GM18519 (cell line): ENCODE measurements at regions not wholly inside any gene's neighbourhood (a gene's known extent, or its start where the extent isn't known, plus 50 kb on each side); places are given as distances from the start of the nearest gene placed in this dataset.
"Not testable (repeated sequence)": the region's sequence is repeated elsewhere in the genome, so short reads cannot be mapped to it uniquely, and the experiment has no call there.

ENCODE experiments used
- ATAC-seq: cut with Tn5 transposase; IDR thresholded peaks from one replicate; pipeline ENCODE4 v1.9.1; 2021; ENCODE audit warnings: mild to moderate bottlenecking, moderate library complexity; ENCODE audit not compliant: unreplicated experiment, low FRiP score

DNA sequence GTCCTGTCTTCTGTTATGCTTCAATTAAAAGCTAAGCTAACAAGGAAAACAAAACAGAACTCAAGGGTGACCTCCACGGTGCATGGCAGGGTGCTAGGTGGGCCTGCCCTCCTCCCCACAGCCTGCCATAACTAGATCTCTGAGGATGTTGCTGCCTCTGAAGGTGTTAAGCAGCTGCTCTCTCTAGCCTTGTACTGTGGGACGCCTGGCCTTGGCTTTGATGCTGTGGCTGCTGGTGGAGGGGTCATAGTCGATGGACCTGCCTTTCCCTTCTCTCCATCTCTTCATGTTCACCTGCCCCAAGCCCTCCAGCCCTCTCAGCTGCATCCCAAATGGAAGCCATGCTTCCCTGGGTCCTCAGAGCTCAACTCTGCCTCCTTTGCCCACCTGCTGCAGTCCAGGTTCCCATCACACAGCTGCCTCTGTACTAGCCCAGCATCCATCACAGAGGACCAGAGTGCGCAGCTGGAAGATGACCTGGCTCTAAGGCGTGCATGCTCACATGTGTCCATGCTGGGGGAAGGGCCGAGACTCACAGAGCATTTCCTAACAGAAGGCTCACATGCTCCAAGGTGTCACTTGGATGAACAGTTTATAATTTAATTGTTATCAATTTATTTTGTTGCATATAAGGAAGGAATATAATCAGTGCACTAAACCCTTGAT, 180.3 kb upstream of the E2F8 start:
- ATAC-seq = no peak

DNA sequence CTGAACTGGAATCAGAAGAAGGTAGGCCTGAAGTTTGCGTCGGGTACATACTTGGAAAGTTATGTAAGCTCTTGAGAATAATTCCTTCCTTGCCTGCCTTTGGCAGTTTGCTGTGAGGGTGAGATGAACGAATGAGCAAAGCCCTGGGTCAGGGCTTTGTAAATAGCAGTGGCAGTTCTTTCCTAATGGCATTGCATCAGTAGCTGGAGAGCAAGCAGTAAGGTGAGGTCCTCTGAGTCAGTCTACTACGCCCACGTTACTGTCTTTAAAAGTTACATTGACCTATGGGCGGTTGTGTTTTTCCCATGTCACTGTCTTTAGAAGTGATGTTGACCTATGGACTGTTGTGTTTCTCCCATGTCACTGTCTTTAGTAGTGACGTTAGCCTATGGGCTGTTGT, 179.1 kb upstream of the E2F8 start:
- no peak for ATAC-seq

DNA sequence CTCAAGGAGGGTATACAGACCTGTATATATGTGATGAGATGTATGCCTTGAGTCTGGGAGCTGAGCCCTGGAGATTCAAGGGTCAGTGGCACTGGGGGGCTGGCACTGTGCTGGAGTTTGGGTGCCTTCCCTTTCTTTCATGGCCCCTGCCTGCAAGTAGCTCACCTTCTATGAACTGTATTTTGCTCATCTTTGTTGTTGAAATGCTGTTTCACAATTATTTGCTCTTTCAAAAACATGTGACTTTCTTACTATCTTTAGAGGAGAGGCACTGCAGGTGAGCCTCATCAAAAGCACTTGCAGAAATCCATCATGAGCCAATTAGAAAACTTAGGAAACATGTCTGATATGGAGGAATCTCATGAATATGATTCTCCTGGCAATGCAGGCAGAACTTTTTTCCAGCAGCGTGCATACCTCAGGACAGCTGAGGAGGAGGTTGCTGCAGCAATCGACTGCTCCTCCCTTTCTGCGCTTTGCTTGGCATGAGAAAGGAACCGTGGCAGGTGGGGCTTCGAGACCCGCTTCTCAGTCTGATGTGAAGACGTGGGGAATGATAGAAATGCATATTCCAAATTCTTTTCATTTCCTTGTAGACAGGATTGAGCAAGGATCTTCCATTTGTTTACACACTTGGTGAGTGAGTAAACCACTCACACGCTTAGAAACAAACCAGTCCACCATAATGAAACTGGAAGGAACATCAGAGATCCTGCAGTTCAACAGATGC, 178.4 kb upstream of the E2F8 start:
- ATAC-seq = no peak

DNA sequence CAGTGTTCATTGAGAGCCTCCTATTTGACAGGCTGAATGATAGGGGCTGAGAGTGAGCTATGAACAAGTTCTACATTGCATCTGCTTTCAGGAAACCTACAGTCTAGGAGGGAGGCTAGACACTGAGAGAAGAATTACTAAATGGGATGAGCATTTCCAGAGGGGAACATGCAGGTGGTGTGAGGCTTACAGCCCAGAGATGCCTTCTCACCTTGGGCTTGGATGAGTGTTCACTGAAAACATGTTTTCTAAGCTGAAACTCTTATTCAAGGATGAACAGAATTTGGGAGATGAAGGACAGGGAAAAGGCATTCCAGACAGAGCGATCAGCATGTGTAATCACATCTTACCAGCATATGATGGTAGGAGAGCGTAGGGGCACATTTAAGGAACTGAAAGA, 177.5 kb upstream of the E2F8 start:
- ATAC-seq = no peak

DNA sequence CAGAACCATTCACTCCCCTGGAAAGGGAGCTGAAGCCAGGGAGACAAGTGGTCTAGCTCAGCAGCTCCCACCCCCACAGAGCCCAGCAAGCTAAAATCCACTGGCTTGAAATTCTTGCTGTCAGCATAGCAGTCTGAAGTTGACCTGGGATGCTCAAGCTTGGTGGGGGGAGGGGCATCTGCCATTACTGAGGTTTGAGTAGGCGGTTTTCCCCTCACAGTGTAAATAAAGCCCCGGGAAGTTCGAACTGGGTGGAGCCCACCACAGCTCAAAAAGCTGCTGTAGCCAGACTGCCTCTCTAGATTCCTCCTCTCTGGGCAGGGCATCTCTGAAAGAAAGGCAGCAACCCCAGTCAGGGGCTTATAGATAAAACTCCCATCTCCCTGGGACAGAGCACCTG, 171.3 kb upstream of the E2F8 start:
- not testable (repeated sequence) for ATAC-seq

DNA sequence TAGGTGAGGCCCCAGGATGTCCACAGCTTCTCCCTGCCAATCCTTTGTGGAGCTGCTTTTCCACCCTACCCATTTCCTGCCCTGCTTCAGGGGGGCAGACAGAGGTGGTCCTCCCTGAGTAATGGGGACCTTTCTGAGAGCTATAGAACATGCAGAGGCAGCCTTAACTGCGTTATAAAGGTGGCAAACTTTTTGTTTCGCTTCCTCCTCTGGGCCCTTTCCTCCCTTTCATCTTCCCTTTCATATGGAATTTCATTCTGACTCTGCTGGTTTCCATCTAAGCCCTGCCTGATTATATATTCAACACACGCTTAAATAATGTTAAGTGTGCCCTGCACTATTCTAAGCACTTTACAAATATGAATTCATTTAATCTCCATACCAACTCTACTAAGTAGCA, 169.3 kb upstream of the E2F8 start:
- ATAC-seq = peak; percentile 49

DNA sequence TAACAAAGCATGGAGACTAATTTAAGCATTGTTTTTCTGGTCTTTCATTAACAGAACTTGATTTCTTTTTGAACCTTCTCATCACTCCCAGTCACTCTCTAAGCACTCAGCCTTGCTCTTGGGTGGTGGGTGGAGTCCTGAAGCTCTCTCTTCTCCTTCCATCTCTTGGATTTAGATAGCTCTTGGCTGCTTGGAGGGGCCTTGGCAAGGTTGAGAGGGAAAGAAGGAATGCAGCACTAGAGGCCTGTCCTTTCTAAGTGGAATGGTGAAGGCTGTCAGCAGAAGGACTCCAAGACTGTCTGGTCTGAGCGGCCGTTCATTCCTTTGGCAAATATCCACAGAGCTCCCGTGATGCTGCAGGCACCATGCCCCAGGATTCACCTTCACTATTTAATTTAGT, 168.6 kb upstream of the E2F8 start:
- ATAC-seq = no peak

DNA sequence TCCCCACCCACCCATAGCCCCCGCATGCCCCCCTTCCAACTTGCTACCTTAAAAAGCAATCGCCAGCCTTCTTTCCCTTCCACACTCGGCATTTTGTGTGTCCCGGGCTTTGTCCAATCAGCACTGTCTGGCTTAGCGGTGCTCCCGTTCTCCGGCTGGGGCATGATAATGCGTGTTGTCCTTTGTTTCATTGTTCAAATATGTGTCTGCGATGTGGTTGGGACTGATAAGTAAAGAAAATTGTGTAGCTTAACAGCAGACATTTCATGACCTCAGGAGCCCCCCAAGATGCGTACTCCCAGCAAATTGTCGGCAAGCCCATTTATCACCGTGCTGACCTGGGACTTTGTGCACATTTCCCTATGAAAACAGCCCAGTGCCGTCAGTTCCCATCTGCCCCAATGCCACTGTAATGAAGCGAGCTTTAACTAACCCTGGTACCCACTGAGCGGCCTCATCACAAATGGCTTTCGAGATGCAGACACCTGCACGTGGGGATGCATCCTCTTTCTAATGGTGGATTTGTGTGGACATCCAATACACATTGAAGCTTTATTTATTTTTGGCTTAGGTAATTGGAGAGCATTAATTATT, 167.0 kb upstream of the E2F8 start:
- no peak for ATAC-seq

DNA sequence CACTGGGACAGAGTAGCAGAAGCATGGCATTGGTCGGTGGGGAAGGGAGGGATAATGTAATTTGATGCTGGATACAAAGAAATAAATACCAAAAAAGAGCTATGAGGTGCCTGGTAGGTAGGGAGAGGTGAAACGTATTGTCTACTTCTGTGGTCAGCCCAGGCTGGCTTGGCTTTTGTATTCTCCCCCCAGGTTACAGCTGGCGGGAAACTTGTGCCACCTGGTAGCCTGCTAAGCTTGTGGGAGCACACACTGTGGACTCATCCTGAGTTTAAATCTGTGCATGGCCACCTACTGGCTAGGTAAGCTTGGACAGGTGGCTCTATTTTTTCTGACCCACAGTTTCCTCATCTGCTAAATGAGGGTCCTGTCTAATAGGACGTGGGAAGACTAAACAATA, 165.2 kb upstream of the E2F8 start:
- no peak for ATAC-seq

DNA sequence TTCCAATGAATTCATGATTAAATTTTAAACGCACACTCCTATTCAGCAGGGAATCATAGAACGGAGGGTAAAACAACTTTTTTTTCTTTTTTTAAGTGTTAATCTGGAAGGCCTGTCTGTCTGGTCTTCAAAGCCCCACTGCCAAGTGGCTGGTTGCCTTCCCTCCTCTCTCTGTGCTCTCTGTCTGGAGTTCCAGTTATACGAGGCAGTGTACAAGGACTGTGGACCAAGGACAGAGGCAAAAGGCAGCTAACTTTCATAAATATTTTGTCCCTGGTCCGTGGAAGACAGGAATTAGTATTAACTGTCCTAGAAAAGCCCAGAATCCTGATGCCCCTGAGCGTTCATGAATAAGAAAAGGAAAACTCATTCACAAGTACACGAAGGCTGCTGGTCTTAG, 164.0 kb upstream of the E2F8 start:
- no peak for ATAC-seq

DNA sequence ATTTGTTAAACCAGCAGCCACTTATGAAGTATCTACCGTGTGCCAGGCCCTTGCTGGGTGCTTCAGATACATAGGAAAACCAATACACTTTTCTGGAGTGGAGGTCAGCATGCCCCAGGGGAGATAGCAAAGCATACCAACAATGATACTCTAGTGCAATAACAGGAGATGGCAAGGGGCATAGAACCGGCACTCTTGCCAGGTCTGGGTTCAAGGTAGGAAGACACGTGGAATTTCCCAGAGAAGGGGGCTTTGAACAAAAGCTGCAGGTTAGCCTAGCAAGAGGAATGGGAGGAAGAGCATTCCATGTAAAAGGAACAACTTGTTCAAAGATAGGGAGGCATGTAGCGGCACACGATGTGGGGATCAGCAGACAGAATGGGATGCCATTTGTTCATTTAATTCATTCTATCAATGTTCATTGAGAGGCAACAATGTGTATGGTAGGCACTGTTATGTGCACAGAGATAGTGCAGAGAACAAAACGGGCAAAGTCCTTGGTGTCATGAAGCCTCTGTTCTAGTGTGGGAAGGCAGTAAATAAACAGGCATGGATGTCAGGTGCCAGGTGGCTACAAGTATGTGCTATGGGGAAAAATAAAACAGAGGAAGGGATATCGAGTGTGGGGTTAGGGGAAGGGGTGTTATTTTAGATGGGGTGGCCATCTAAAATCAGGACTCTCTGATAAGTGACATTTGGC, 162.6 kb upstream of the E2F8 start:
- ATAC-seq = no peak

DNA sequence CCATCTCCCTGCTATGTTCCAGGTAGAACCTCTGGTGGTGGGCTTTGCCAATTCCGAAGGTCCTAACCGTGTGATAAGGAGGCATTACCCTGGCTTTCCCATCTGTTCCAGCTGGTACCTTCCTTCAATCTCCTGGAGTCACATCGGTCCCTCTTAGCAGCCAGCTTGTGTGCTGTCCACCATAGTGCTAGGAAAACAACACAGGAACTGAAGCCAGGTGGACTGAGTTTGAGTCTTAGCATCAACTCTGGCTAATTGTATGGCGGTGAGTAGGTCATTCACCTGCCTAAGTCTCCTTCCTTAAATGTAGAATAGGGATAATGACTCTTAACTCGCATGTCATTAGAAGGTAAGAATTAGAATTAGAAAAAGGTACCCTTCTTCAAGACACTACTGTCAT, 159.6 kb upstream of the E2F8 start:
- no peak for ATAC-seq

DNA sequence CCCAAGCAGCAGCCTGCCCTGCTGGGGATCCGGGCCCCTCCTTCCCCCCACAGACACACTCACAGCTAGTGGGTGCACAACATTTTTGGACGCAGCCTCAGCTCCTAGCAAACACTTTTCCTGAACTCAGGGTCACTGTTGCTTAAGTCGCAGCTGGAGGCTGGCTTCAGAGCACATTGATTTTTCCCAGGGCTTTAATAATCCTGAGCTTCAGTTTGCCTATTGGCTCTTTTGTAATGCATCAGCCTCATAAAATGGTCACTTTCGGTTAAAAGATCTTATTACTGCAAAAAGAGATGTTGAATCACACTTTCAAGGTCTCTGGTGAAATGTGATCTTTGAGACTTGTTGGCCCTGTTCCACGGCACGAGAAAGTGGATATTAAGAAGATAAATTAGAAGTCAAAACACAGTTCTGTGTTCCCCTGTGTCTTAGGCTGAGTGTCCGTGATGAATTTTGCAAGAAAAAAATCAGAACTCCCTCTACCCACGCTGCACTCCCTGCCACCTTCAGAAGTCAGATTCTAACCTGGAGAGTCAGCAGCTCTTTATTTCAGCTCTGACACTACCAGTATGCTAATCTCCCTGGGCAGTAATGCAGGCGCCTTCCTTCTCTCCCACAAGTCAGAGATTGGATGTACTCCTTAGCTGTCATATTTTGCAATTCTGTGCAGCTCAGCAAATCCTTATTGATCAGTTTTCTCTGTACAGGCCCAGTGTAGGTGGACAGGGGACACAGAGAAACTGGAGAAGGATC, 158.2 kb upstream of the E2F8 start:
- no peak for ATAC-seq

DNA sequence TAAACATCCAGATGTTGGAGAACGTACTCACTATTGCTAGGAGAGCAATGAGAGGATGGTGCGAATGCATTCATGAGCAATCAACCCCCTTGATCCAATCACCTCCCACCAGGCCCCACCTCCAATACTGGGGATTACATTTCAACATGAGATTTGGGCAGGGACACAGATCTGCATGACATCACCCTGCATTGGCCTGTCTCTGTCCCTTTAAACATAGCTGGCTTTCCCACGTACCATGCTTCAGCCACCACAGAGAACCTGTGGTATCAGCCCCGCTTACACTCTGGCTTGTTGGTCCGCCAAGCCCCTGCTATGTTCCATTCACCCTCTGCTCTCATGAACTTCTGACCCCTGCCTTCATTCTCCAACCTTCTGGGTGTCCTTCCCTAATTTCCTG, 157.5 kb upstream of the E2F8 start:
- no peak for ATAC-seq

DNA sequence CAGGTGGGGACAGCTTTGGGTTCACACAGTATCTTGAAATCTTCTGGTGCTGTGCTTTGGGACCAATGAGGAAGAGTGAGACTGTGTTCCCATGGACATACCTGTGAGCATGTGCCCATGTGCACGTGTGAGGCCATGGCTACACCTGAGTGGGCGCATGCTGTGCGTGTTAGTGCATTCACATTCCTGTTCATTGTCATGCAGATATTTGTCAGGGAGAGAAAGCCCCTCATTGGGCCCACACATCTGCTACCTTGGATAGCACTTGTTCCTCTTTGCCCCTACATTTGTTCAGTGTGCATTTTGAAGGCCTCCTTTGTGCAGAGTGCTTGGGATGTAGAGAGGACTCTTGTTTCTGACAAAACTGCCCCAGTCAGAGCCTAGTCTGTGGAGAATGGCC, 154.3 kb upstream of the E2F8 start:
- no peak for ATAC-seq

DNA sequence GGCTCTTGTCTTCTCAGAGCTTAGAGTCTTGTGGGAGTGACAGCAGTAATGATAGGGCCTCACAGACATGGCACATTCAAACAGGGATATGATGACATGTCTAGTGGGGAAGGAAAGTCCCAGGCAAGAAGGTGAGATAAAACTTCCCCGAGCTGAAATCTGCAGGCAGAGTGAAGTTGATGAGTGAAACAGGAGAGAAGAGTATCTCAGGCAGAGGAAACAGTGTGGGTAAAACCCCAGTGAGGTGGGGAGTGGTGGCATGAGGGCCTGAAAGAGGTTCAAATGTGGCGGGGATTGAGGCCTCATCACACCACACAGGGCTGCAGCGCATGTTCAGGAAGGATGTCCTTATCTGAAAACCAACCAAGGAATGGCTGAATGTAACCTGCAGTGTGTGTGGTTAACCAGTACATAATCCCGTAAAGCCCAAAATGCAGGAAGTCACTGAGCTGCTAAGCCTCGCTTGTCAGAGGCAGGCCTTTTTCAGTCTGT, 153.8 kb upstream of the E2F8 start:
- ATAC-seq = no peak

DNA sequence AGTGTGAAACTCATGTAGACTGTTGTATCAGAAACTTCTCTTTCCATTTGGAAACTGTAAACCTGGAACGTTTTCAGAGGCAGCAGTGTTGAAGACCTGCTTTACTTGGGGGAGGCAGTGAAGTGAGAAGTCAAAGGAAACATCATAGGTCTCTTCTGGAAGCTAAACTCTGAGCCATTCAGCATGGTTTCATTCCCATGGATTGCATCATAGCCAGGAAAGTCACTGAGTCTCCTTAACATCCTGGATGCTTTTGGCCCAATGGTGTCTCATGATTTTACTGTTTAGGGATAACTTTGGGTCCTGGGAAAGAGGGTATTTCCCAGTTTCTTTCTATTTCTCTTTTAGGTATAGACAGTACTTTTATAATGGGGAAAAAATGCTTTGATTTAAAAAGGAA, 153.2 kb upstream of the E2F8 start:
- no peak for ATAC-seq

DNA sequence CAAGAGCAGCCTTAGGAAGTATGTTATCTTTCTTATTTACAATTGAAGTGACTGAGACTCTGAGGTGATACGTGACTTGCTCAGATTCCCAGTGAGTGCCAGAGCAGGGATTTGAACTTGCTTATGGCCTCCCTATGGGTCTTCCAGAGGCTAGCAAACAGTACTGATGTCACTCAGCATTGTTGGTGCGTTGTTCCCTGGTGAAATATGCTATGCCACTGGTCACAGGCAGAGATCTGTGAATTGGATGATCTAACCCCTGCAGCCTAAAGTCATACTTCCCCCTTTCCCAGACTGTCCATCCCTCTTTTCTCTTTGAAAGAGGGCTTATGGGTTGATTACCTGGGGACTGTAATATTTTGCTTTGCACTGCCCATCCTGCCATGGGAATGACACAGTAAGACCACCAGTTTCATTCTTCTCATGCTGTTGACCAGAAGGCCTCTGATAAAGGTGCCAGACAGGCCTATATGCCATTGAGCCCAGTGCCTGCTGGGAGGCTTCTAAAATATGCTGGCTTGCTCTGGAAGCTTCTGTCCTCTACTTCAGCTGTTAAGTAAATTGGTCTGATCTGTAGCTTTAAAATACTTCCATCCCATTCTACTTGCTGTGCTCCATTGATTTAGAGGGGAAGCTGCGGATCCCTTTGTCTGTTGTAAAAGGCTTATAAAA, 152.2 kb upstream of the E2F8 start:
- no peak for ATAC-seq

DNA sequence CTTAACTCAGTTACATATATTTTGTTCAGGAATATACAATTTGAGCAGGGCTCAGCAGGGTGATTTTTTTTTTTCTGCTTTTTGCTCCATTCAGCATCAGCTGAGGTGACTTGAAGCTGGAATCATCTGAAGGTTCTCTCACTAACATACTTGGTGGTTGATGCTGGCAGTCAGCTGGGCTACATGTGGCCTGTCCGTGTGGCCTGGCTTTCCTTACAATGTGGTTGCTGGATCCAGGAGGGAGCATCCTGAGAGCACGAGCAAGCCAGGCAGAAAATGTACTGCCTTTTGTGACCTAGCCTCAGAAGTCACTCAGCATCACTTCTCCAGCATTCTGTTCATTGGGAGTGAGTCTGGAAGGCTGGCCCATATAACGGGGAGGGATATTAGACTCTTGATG, 151.6 kb upstream of the E2F8 start:
- ATAC-seq = no peak

DNA sequence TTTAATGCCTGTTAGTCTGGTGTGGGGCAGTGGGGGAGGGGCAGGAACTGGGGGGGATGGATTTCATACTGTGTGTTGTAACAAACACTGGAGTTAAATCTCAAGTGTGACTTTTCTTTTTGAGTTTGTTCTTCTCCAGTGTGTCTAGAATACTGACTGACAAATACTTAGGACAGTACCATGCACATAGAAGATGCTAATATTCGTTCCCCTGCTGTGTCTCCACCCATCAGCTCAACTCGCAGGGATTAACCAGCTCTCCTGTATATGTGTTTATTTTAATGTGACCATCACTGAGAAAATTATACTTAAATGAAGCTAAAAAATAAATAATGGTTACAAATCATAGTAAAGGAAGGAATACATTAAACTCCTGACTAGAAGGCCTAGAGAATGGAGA, 150.9 kb upstream of the E2F8 start:
- no peak for ATAC-seq
